ENCODE measurements at regions not wholly inside any gene's neighbourhood (a gene's known extent, or its start where the extent isn't known, plus 50 kb on each side); places are given as distances from the start of the nearest gene placed in this dataset.

GRCh38 chr14:22190411-22191191, 398.4 kb downstream of the DAD1 start:
- WGBS, 4 donors = 72 to 87% (median 77%) methylated on average over 10 of the region's 10 CpGs
- Histone ChIP-seq H3K4me3 (no peak overlapping the region), H3K27me3 (no peaks in the 10 kb centered on the region), H3K9me3 (replicated peaks in 1 of 3) (no peaks in the 10 kb centered on the region), H3K36me3 (replicated peaks in 1 of 2) (no peaks in the 10 kb centered on the region), H3K4me1 (replicated peaks in 1 of 2) (no peaks in the 10 kb centered on the region), H3K27ac (no peak overlapping the region)
- TF ChIP-seq CTCF (IDR thresholded peaks at IDR 0.05) (no peak), POLR2A (IDR thresholded peaks at IDR 0.05) (no peak)
- intact Hi-C loops (cut with DNase I) = no loop called here
- no peak for DNase-seq

GRCh38 chr14:22189881-22190280, 399.1 kb downstream of the DAD1 start:
- Histone ChIP-seq H3K4me1 (replicated peaks in 1 of 2) (no peaks in the 10 kb centered on the region), H3K4me3 (no peak overlapping the region), H3K27ac (no peak overlapping the region), H3K9me3 (replicated peaks in 1 of 3) (no peaks in the 10 kb centered on the region), H3K27me3 (no peaks in the 10 kb centered on the region), H3K36me3 (replicated peaks in 1 of 2) (no peaks in the 10 kb centered on the region)
- no peak for DNase-seq
- intact Hi-C loops (cut with DNase I) = no loop called here
- 74 to 82% (median 80%) methylated on average over 3 of the region's 3 CpGs for WGBS, 4 donors
- TF ChIP-seq POLR2A (IDR thresholded peaks at IDR 0.05) = no peak
- no peak for TF ChIP-seq CTCF (IDR thresholded peaks at IDR 0.05)

GRCh38 chr14:22188318-22188717, 400.7 kb downstream of the DAD1 start:
- no peaks in the 10 kb centered on the region for H3K36me3 ChIP-seq (replicated peaks in 1 of 2)
- H3K27ac ChIP-seq = no peak overlapping the region
- H3K4me1 ChIP-seq (replicated peaks in 1 of 2) = no peaks in the 10 kb centered on the region
- DNase-seq = no peak
- intact Hi-C loops (cut with DNase I) = no loop called here
- H3K9me3 ChIP-seq (replicated peaks in 1 of 3) = no peaks in the 10 kb centered on the region
- TF ChIP-seq CTCF (IDR thresholded peaks at IDR 0.05) (no peak), POLR2A (IDR thresholded peaks at IDR 0.05) (no peak)
- H3K4me3 ChIP-seq = no peak overlapping the region
- no peaks in the 10 kb centered on the region for H3K27me3 ChIP-seq
- WGBS, 4 donors = 74 to 79% (median 76%) methylated on average over 4 of the region's 4 CpGs

- Histone ChIP-seq H3K27me3 (no peaks in the 10 kb centered on the region), H3K27ac (no peak overlapping the region), H3K36me3 (replicated peaks in 1 of 2) (no peaks in the 10 kb centered on the region), H3K4me1 (replicated peaks in 1 of 2) (no peaks in the 10 kb centered on the region), H3K4me3 (no peak overlapping the region), H3K9me3 (replicated peaks in 1 of 3) (no peaks in the 10 kb centered on the region)
- DNase-seq = no peak
- TF ChIP-seq CTCF (IDR thresholded peaks at IDR 0.05) (no peak), POLR2A (IDR thresholded peaks at IDR 0.05) (no peak)
- WGBS, 4 donors = 60 to 76% (median 63%) methylated on average over 3 of the region's 3 CpGs
- intact Hi-C loops (cut with DNase I) = no loop called here
Observed at GRCh38 chr14:22185789-22186188, 403.2 kb downstream of the DAD1 start.

Data from adrenal gland (tissue), 9 donors.